ENCODE measurements at regions not wholly inside any gene's neighbourhood (a gene's known extent, or its start where the extent isn't known, plus 50 kb on each side); places are given as distances from the start of the nearest gene placed in this dataset.
A peak's percentile ranks its signal among the peaks of the same experiment; 100 is the strongest.

- 42 to 55% methylated on average over 3 of the region's 3 CpGs for WGBS, 2 donors (ENCODE audit: low coverage in 1 of 2)
Measured at GRCh38 chr18:43868497-43868995, 591.3 kb upstream of the SYT4 start.

DNA sequence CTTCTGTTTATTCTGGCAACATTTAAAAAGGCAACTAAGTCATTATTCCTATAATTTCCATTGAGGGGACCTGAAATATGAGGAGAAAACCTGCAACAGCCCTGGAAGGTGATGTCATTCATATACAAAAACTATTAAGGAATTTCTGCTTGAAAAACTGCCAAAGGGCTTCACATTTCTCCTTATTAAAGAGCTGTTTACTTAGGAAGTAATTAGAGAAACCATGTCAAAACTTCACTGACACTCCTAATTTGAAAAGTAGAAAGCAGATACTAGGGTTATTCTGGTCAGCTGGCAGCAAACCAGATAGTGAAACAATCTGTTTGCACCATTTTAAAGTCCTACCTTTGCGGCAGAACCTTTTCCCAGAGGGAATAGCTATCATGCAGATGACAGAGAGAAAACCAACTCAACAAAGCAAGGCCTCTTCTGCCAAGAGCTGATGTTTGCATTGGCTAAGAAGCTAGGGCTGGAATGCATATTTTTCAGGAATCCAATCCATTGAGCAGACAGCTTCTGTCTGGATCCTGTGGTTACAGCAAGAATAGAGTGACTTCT is 592.2 kb upstream of the SYT4 start:
- in situ Hi-C loops (cut with MboI; ENCODE audit: low pct_ligation_motif_present in 1 of 4, low pct_unique_long_range_greater_than_20kb in 1 of 4, low sequenced_read_pairs in 3 of 4) = no loop called here

More at GRCh38 chr18:43868497-43868995, 591.3 kb upstream of the SYT4 start:
- no peak for DNase-seq
- no peak overlapping the region for H3K27ac ChIP-seq
- in situ Hi-C loops (cut with MboI; ENCODE audit: low pct_ligation_motif_present in 1 of 4, low pct_unique_long_range_greater_than_20kb in 1 of 4, low sequenced_read_pairs in 3 of 4) (no loop called here), intact Hi-C loops (cut with DNase I; ENCODE audit: low total_unique reads) (no loop called here)
- no peaks in the 10 kb centered on the region for H3K4me1 ChIP-seq
- no peaks in the 10 kb centered on the region for H3K36me3 ChIP-seq
- no peak overlapping the region for H3K4me3 ChIP-seq
- TF ChIP-seq EP300 (IDR thresholded peaks at IDR 0.05; ENCODE audit: low read depth) (no peak), CTCF (IDR thresholded peaks at IDR 0.05) (no peak), POLR2A (IDR thresholded peaks at IDR 0.05) (no peak), POLR2AphosphoS5 (IDR thresholded peaks at IDR 0.05) (no peak)
- H3K9me3 ChIP-seq = no peaks in the 10 kb centered on the region
- no peaks in the 10 kb centered on the region for H3K27me3 ChIP-seq

DNA sequence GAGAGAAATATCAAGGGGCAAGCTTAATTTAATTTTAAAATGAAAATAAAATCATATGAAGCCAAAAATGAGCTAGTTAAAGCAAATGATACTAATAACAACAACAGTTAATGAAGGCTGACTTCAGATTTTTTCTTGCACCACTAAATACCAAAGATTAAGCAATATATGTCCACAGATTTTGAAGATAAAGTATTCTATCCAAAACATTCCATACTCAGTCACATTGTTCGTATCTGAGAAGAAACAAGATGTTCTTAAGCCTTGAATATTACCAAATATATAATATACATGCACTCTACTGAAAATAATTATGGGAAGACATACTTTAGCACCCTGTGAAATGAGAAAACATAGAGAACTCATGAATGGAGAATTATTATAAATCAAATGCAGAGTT is 593.3 kb upstream of the SYT4 start:
- TF ChIP-seq POLR2AphosphoS5 (IDR thresholded peaks at IDR 0.05) (no peak), POLR2A (IDR thresholded peaks at IDR 0.05) (no peak), CTCF (IDR thresholded peaks at IDR 0.05) (no peak), EP300 (IDR thresholded peaks at IDR 0.05; ENCODE audit: low read depth) (no peak)
- in situ Hi-C loops (cut with MboI; ENCODE audit: low pct_ligation_motif_present in 1 of 4, low pct_unique_long_range_greater_than_20kb in 1 of 4, low sequenced_read_pairs in 3 of 4) (no loop called here), intact Hi-C loops (cut with DNase I; ENCODE audit: low total_unique reads) (no loop called here)
- no peak overlapping the region for H3K4me3 ChIP-seq
- H3K27me3 ChIP-seq = no peaks in the 10 kb centered on the region
- H3K4me1 ChIP-seq = peaks cover 0 to 2% (median 0%) of the 10 kb centered on the region in 4 donors
- H3K36me3 ChIP-seq = no peaks in the 10 kb centered on the region
- H3K9me3 ChIP-seq = no peaks in the 10 kb centered on the region
- WGBS, 2 donors (ENCODE audit: low coverage in 1 of 2) = 44 to 77% methylated on average over 1 of the region's 1 CpG
- no peak for DNase-seq
- H3K27ac ChIP-seq = no peak overlapping the region

More for the DNA sequence above, 592.2 kb upstream of the SYT4 start:
- Histone ChIP-seq H3K36me3 (no peaks in the 10 kb centered on the region), H3K4me1 (no peaks in the 10 kb centered on the region), H3K9me3 (no peaks in the 10 kb centered on the region), H3K4me3 (no peak overlapping the region), H3K27ac (no peak overlapping the region), H3K27me3 (no peaks in the 10 kb centered on the region)
- WGBS, 2 donors (ENCODE audit: low coverage in 1 of 2) = 68% methylated on average over 1 of the region's 1 CpG; no CpG with 5 or more reads in 1 of the 2 donors
- no peak for DNase-seq
- intact Hi-C loops (cut with DNase I; ENCODE audit: low total_unique reads) = no loop called here
- no peak for TF ChIP-seq POLR2A (IDR thresholded peaks at IDR 0.05)
- no peak for TF ChIP-seq POLR2AphosphoS5 (IDR thresholded peaks at IDR 0.05)
- no peak for TF ChIP-seq EP300 (IDR thresholded peaks at IDR 0.05; ENCODE audit: low read depth)
- no peak for TF ChIP-seq CTCF (IDR thresholded peaks at IDR 0.05)

DNA sequence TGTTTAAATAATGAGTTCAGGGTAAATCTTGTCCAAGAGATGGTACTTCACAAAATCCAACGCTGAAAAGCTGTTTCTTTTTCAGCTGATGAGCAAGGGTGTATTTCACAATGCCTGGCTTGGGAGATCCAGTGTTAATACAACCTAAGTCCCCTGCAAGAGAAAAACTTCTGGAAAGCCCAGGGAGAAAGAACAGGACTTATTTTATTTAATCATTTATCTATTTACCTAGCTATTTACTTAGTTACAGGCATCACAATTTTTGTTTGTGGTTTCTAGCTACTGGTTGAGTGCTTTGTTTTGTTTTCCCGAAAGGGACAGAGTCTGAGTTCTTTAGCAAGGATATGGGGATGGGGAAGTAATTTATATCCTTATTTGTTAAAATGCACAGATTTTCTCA is 598.2 kb upstream of the SYT4 start:
- Histone ChIP-seq H3K36me3 (no peaks in the 10 kb centered on the region), H3K4me1 (peaks cover 0 to 4% (median 0%) of the 10 kb centered on the region in 4 donors), H3K27me3 (no peaks in the 10 kb centered on the region), H3K27ac (peak overlapping the region; percentile 2 to 19 (median 10)), H3K9me3 (no peaks in the 10 kb centered on the region), H3K4me3 (no peak overlapping the region)
- intact Hi-C loops (cut with DNase I; ENCODE audit: low total_unique reads) = no loop called here
- 42 to 43% methylated on average over 2 of the region's 2 CpGs for WGBS, 2 donors (ENCODE audit: low coverage in 1 of 2)
- no peak for TF ChIP-seq POLR2A (IDR thresholded peaks at IDR 0.05)
- TF ChIP-seq CTCF (IDR thresholded peaks at IDR 0.05) = no peak
- no peak for TF ChIP-seq POLR2AphosphoS5 (IDR thresholded peaks at IDR 0.05)
- TF ChIP-seq EP300 (IDR thresholded peaks at IDR 0.05; ENCODE audit: low read depth) = no peak
- DNase-seq = no peak
- in situ Hi-C loops (cut with MboI; ENCODE audit: low pct_ligation_motif_present in 1 of 4, low pct_unique_long_range_greater_than_20kb in 1 of 4, low sequenced_read_pairs in 3 of 4) = no loop called here

All from transverse colon (tissue), 4 donors.